ENCODE measurements at regions not wholly inside any gene's neighbourhood (a gene's known extent, or its start where the extent isn't known, plus 50 kb on each side); places are given as distances from the start of the nearest gene placed in this dataset.

GRCh38 chr22:22141771-22142591, 102.6 kb upstream of the VPREB1 start:
- TF ChIP-seq EP300 (IDR thresholded peaks at IDR 0.05; ENCODE audit: borderline replicate concordance in 1 of 2, low read depth in 2 of 2, low read length in 2 of 2) (no peak), CTCF (IDR thresholded peaks at IDR 0.05; ENCODE audit: control extremely low read depth in 1 of 3, insufficient read depth in 1 of 3, low read depth in 1 of 3, low read length in 3 of 3) (no peak), POLR2AphosphoS5 (IDR thresholded peaks at IDR 0.05; ENCODE audit: low read depth, low read length) (no peak), SIRT6 (IDR thresholded peaks at IDR 0.05; ENCODE audit: low read length) (no peak), TEAD4 (IDR thresholded peaks at IDR 0.05; ENCODE audit: low read depth, low read length) (no peak), EZH2 (IDR thresholded peaks at IDR 0.05; ENCODE audit: low read depth, low read length, severe bottlenecking) (no peak), ATF3 (IDR thresholded peaks at IDR 0.05; ENCODE audit: insufficient read depth, low read depth, low read length) (no peak), SIN3A (conservative IDR thresholded peaks at IDR 0.05 in 1 of 2, IDR thresholded peaks at IDR 0.05 in 1 of 2; ENCODE audit: low read depth in 1 of 2, low read length in 2 of 2) (no peak), PHF8 (conservative IDR thresholded peaks at IDR 0.05; ENCODE audit: low read depth, low read length) (no peak)
